Keratinocyte (primary cell): ENCODE measurements at regions not wholly inside any gene's neighbourhood (a gene's known extent, or its start where the extent isn't known, plus 50 kb on each side); places are given as distances from the start of the nearest gene placed in this dataset.

Source experiments
- DNase-seq: peaks from one replicate; pipeline ENCODE4 v3.0.0-alpha.2; 2011; ENCODE audit warnings: low read depth, missing footprints, low spot score
- FAIRE-seq: peaks from 2 replicates; lab custom pipeline; 2011; peaks lifted over from hg19 to GRCh38; lab: Jason Lieb, UNC
- H2AFZ ChIP-seq: 2 replicates; pipeline ENCODE4 v1.6.0; 2012; ENCODE audit warnings: low read length, control low read depth, inconsistent platforms; ENCODE audit not compliant: control insufficient read depth
- H3K27ac ChIP-seq: 2 replicates; pipeline ENCODE4 v1.5.1; 2011; ENCODE audit warnings: low read length; ENCODE audit not compliant: control insufficient read depth, insufficient read depth
- H3K27me3 ChIP-seq: 3 replicates; pipeline ENCODE4 v1.6.0; 2011; ENCODE audit warnings: low read length; ENCODE audit not compliant: control insufficient read depth, insufficient read depth; ENCODE audit errors: extremely low read depth
- H3K36me3 ChIP-seq, 2 experiments: 2 replicates in 1 of 2; 3 replicates in 1 of 2; pipeline ENCODE4 v1.5.1; 2011; ENCODE audit warnings: low read length in 2 of 2, mild to moderate bottlenecking in 1 of 2; ENCODE audit not compliant: control insufficient read depth in 2 of 2, insufficient read depth in 2 of 2; ENCODE audit errors: extremely low read depth in 1 of 2
- H3K4me1 ChIP-seq: 3 replicates; pipeline ENCODE4 v1.5.1; 2011; ENCODE audit warnings: low read length; ENCODE audit not compliant: control insufficient read depth, insufficient read depth; ENCODE audit errors: extremely low read depth
- H3K4me2 ChIP-seq: 3 replicates; pipeline ENCODE4 v1.6.0; 2011; ENCODE audit warnings: low read depth, low read length; ENCODE audit not compliant: control insufficient read depth, insufficient read depth; ENCODE audit errors: extremely low read depth
- H3K4me3 ChIP-seq, 3 experiments: fragments of 200-600 bp in 1 of 3; sonication (generic) in 1 of 3; 2 replicates in 2 of 3; 3 replicates in 1 of 3; pipeline ENCODE4 v1.5.1; 2011 to 2016; ENCODE audit warnings: low read length in 3 of 3, mild to moderate bottlenecking in 3 of 3, control low read depth in 2 of 3, inconsistent platforms in 1 of 3, low read depth in 1 of 3, mixed read lengths in 1 of 3, mixed run types in 1 of 3, moderate library complexity in 1 of 3; ENCODE audit not compliant: control insufficient read depth in 2 of 3, insufficient read depth in 2 of 3; ENCODE audit errors: extremely low read depth in 1 of 3
- H3K79me2 ChIP-seq: 2 replicates; pipeline ENCODE4 v1.6.0; 2012; ENCODE audit warnings: low read length; ENCODE audit not compliant: control insufficient read depth, insufficient read depth
- H3K9ac ChIP-seq: 3 replicates; pipeline ENCODE4 v1.6.0; 2011; ENCODE audit warnings: low read length; ENCODE audit not compliant: control insufficient read depth, insufficient read depth; ENCODE audit errors: extremely low read depth
- H3K9me1 ChIP-seq: 3 replicates; pipeline ENCODE4 v1.6.0; 2011; ENCODE audit warnings: low read length; ENCODE audit not compliant: control insufficient read depth, insufficient read depth; ENCODE audit errors: extremely low read depth
- H3K9me3 ChIP-seq: 2 replicates; pipeline ENCODE4 v1.5.1; 2012; ENCODE audit warnings: low read depth, low read length; ENCODE audit not compliant: control insufficient read depth
- H4K20me1 ChIP-seq: 3 replicates; pipeline ENCODE4 v1.6.0; 2011; ENCODE audit warnings: low read length; ENCODE audit not compliant: control insufficient read depth, insufficient read depth; ENCODE audit errors: extremely low read depth
- EZH2 ChIP-seq: IDR thresholded peaks from one replicate; pipeline ENCODE4 v1.6.1; 2012; ENCODE audit warnings: inconsistent platforms, mild to moderate bottlenecking, low read length, moderate library complexity
- dilution Hi-C: fragments of 300-500 bp; cut with MboI; formaldehyde crosslinking; loops from one replicate; pipeline ENCODE4 v1.7.0; 2020; ENCODE audit warnings: low sequenced_read_pairs; ENCODE audit not compliant: extremely low pct_ligation_motif_present
- TF ChIP-seq, protein P1 (sequence below), 3 experiments: IDR thresholded peaks in 1 of 3; conservative IDR thresholded peaks in 1 of 3; optimal IDR thresholded peaks in 1 of 3; 2 replicates in 2 of 3; 3 replicates in 1 of 3; pipeline versions ENCODE3 to v1.5.1; 2011; ENCODE audit warnings: low read length in 3 of 3, mild to moderate bottlenecking in 3 of 3, moderate library complexity in 2 of 3, control low read depth in 1 of 3, inconsistent platforms in 1 of 3; ENCODE audit not compliant: insufficient read depth in 2 of 3; ENCODE audit errors: extremely low read depth in 1 of 3

DNA sequence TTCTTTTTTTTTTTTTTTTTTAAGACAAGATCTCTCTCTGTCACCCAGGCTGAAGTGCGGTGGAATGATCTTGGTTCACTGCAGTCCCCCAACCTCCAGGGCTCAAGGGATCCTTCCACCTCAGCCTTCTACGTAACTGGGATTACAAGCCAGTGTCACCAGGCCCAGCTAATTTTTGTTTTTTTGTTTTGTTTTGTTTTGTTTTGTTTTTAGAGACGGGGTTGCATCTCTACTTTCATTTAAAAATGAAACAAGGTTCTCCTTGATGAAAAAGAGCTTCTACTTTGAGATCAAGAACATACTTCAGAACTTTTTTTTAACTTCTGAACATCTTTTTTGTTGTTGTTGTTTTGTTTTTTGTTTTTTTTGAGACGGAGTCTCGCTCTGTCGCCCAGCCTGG is 121.7 kb upstream of the PRB2 start:
- peaks cover 6% of the 10 kb centered on the region for H3K27me3 ChIP-seq
- DNase-seq, result no peak
- no peaks in the 10 kb centered on the region for H3K9me1 ChIP-seq
- no peaks in the 10 kb centered on the region for H3K79me2 ChIP-seq
- no peaks in the 10 kb centered on the region for H4K20me1 ChIP-seq
- H3K9me3 ChIP-seq, result no peaks in the 10 kb centered on the region
- no peak overlapping the region for H3K4me3 ChIP-seq
- H3K4me2 ChIP-seq, result no peak overlapping the region
- H2AFZ ChIP-seq, result no peak overlapping the region
- H3K4me1 ChIP-seq, result no peaks in the 10 kb centered on the region
- no peak overlapping the region for H3K27ac ChIP-seq
- no peak overlapping the region for H3K9ac ChIP-seq
- FAIRE-seq, result no peak
- TF ChIP-seq, protein P1, sequence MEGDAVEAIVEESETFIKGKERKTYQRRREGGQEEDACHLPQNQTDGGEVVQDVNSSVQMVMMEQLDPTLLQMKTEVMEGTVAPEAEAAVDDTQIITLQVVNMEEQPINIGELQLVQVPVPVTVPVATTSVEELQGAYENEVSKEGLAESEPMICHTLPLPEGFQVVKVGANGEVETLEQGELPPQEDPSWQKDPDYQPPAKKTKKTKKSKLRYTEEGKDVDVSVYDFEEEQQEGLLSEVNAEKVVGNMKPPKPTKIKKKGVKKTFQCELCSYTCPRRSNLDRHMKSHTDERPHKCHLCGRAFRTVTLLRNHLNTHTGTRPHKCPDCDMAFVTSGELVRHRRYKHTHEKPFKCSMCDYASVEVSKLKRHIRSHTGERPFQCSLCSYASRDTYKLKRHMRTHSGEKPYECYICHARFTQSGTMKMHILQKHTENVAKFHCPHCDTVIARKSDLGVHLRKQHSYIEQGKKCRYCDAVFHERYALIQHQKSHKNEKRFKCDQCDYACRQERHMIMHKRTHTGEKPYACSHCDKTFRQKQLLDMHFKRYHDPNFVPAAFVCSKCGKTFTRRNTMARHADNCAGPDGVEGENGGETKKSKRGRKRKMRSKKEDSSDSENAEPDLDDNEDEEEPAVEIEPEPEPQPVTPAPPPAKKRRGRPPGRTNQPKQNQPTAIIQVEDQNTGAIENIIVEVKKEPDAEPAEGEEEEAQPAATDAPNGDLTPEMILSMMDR (optimal IDR thresholded peaks at IDR 0.05 in 1 of 3, IDR thresholded peaks at IDR 0.05 in 1 of 3, conservative IDR thresholded peaks at IDR 0.05 in 1 of 3; ENCODE audit: extremely low read depth in 1 of 3, insufficient read depth in 2 of 3, low read length in 3 of 3), result no peak
- TF ChIP-seq EZH2, result no peak
- dilution Hi-C loops, result no loop called here
- no peaks in the 10 kb centered on the region for H3K36me3 ChIP-seq

DNA sequence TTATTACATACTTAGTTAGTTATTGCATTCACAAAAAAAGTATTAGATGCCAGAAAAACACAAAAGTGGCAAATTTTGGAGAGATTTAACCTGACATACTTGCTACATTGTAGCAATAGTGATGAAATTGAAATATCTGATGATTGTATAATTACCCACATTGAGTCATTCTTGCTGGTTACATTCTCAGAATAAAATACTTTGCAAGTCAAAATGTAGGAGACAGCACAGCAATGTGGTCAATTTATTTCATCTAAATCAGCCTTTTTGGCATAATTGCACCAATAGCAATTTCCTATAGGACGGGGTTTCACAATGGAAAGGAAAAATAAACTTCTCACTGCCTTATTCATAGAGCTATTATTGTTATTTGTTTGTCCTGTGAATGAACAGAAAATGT is 125.0 kb upstream of the ETV6 start:
- no peaks in the 10 kb centered on the region for H3K36me3 ChIP-seq
- H4K20me1 ChIP-seq, result no peaks in the 10 kb centered on the region
- H2AFZ ChIP-seq, result no peak overlapping the region
- TF ChIP-seq, protein P1 (optimal IDR thresholded peaks at IDR 0.05 in 1 of 3, IDR thresholded peaks at IDR 0.05 in 1 of 3, conservative IDR thresholded peaks at IDR 0.05 in 1 of 3; ENCODE audit: extremely low read depth in 1 of 3, insufficient read depth in 2 of 3, low read length in 3 of 3), result no peak
- TF ChIP-seq EZH2, result no peak
- H3K9ac ChIP-seq, result no peak overlapping the region
- H3K9me3 ChIP-seq, result no peaks in the 10 kb centered on the region
- dilution Hi-C loops, result no loop called here
- FAIRE-seq (no peak), DNase-seq (no peak)
- peaks cover 6% of the 10 kb centered on the region for H3K27me3 ChIP-seq
- H3K9me1 ChIP-seq, result no peaks in the 10 kb centered on the region
- H3K4me1 ChIP-seq, result no peaks in the 10 kb centered on the region
- H3K4me2 ChIP-seq, result no peak overlapping the region
- no peak overlapping the region for H3K27ac ChIP-seq
- H3K4me3 ChIP-seq, result no peak overlapping the region
- no peaks in the 10 kb centered on the region for H3K79me2 ChIP-seq
